SHP77 (cell line): ENCODE measurements at regions not wholly inside any gene's neighbourhood (a gene's known extent, or its start where the extent isn't known, plus 50 kb on each side); places are given as distances from the start of the nearest gene placed in this dataset.

Source experiments
- DNase-seq, 2 experiments: peaks; one replicate each; lab custom pipeline; 2025; lab: John Stamatoyannopoulos, UW

GRCh38 chr6:12221856-12222255 lies 68.3 kb upstream of the EDN1 start:
- DNase-seq = no peak

- DNase-seq = no peak
These were observed 67.5 kb upstream of the EDN1 start for GRCh38 chr6:12222405-12223366.

GRCh38 chr6:12223383-12223782 lies 66.8 kb upstream of the EDN1 start:
- DNase-seq = no peak

- no peak for DNase-seq
These were observed 65.9 kb upstream of the EDN1 start for GRCh38 chr6:12224251-12224650.

- DNase-seq = no peak
These were observed 61.6 kb upstream of the EDN1 start for GRCh38 chr6:12228447-12229146.

GRCh38 chr6:12229332-12229731 lies 60.8 kb upstream of the EDN1 start:
- DNase-seq = no peak

- no peak for DNase-seq
These were observed 59.6 kb upstream of the EDN1 start for GRCh38 chr6:12230523-12230922.

- no peak for DNase-seq
These were observed 57.8 kb upstream of the EDN1 start for GRCh38 chr6:12232339-12232738.

- DNase-seq = no peak
These were observed 57.3 kb upstream of the EDN1 start for GRCh38 chr6:12232821-12233220.

- DNase-seq = peak; percentile 6 to 24
These were observed 56.2 kb upstream of the EDN1 start for GRCh38 chr6:12233693-12234571.

GRCh38 chr6:12235341-12235740 lies 54.8 kb upstream of the EDN1 start:
- no peak for DNase-seq

GRCh38 chr6:12238219-12238618 lies 51.9 kb upstream of the EDN1 start:
- no peak for DNase-seq
